NCI-H345 treated with DMSO at 0.1 percent for 48 hours (cell line): ENCODE measurements at regions not wholly inside any gene's neighbourhood (a gene's known extent, or its start where the extent isn't known, plus 50 kb on each side); places are given as distances from the start of the nearest gene placed in this dataset.

Experiments
- DNase-seq: peaks from one replicate; lab custom pipeline; 2025; ENCODE audit not compliant: unreplicated experiment; lab: John Stamatoyannopoulos, UW

- DNase-seq: no peak
These were observed 178.5 kb downstream of the DLEU7 start for GRCh38 chr13:50664951-50665350.

DNA sequence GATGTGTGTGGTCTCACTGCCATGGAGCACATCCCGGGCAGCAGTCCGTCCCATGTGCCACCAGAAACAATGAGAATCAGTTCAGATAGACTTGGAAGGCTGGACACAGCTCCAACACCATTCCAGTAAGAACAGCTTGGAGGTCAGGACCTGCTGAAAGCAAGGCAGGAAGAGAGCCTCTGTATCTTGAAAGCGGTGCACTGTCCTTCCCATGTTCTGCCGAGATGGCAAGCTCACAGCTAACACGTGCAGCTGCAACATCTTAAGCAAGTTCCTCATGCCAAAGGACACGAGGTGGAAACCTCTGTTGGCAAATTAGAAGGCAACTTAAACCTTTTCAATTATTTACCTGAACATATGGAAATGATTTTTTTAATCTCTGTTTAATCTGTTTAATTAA is 175.4 kb downstream of the DLEU7 start:
- DNase-seq: no peak

GRCh38 chr13:50668691-50669271 is 174.7 kb downstream of the DLEU7 start:
- DNase-seq: no peak

GRCh38 chr13:50670272-50670671 is 173.2 kb downstream of the DLEU7 start:
- DNase-seq: no peak

DNA sequence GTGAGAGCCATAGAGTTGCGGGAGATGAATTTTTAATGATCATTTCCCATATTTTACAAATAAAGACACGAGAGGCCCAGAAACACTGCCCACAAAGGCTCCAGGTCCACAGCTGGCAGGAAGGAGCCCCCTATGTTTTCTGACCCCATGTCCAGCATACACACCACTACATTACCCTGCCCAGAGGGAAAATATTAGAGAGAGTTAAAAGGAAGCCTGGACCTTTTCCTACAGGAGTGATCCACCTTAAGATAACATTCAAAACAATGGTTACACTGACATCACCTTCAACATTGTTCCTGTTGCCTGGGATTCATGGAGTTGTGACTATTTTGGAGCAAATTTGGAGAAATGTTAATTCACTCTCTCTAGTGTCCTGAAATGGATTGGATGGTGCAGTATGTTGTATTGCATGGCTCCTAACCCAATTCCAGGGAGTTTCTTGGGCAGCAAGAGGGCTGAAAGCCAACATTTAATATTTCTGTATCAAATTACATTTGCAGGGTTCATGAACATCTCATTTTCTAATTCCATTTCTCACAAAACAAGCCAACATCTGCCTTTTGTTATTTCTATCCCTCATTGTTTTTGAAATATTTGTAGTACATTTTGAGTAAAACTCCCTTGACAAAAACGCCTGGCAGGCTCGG is 172.5 kb downstream of the DLEU7 start:
- DNase-seq: no peak

- DNase-seq: no peak
These were observed 172.0 kb downstream of the DLEU7 start for GRCh38 chr13:50671497-50671850.

GRCh38 chr13:50672025-50672424 is 171.5 kb downstream of the DLEU7 start:
- no peak for DNase-seq

DNA sequence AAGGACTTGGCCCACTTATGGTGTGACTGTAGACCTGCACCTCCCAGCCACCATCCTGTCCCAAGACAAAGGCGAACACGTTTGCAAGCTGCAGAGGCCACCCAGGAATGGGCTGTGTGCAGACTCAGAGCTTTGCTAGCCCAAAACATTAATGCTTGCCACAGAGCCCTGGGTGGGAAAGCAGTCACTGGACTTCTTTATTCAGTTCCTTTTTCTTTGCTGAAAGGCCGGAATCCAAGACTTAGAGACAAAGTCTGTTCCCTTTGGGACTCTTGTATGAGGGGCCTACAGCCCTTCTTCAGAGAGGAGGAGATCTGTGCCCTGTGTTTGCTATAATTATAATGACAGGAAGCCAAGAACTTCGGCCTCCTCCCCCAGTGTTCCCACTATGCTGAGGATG is 167.8 kb downstream of the DLEU7 start:
- no peak for DNase-seq

DNA sequence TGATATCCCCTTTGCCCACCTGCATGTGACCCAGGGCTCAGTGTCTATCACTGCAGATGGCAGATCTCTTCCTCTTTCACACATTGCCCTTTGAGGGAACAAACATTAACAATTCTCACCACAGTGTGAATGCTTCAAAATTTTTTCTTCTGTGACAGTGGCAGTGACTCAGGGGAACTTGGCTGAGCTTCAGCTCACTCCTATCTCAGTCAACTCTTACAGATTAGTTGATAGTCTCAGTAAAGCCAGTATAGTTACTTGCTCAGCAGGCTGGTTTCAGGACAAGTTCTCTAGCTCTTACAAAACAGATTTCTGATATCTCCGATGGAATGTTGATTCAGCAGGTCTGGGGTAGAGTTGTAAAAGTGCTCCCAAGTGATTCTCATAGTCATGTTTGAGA is 166.9 kb downstream of the DLEU7 start:
- DNase-seq: no peak

DNA sequence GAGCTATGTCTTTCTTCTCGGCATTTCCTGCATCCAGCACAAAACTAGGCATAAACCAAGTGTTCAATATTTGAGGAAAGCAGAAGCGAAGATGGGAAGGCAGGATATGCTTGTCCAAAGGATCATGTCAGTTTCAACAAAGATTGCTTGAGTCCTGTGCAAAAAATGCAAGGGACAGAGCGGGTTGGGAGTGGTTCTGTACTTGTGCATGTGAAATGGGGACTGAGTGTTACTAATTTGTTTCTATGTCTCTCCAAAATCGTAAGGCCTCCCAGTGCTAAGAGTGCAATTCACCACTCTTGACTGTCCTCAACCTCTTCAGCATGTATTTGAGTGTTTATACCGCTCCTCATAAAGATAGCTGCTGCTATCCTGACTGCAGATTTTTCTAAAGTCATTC is 166.2 kb downstream of the DLEU7 start:
- no peak for DNase-seq

DNA sequence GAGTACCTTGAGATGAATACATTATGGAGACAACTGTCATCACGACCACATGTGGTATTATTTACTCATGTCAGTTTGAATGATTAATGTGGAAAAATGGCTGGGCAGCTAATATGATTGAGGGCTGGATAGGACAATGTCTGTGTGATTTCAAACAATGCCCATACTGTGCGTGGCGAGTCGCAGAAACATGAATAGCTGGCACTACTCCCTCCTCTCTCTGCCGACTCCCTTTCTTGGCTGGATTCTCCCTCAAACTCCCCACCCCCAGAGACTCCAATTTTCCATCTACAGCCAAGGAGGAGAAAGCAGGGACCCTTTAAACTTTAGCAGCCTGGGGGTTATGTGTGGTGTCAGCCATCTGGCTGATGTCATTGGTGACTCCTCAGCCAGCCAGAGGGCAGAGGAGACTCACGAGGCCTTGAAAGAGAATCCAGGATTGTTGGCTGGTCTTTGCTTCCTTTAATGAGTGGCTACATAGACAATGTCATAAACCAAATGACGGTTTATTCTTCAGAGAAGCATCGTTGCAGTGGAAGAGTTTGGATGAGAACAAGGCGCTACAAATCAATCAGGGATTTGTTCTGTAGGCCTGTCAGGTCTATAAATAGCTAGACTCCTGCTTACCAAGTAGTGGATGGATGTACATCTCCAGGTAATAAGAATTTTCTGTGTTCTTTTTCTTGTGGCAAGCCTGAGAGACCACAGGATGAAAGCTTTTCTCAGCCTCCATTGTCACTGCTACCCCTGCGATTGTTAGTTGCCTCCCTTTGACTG is 165.6 kb downstream of the DLEU7 start:
- no peak for DNase-seq

DNA sequence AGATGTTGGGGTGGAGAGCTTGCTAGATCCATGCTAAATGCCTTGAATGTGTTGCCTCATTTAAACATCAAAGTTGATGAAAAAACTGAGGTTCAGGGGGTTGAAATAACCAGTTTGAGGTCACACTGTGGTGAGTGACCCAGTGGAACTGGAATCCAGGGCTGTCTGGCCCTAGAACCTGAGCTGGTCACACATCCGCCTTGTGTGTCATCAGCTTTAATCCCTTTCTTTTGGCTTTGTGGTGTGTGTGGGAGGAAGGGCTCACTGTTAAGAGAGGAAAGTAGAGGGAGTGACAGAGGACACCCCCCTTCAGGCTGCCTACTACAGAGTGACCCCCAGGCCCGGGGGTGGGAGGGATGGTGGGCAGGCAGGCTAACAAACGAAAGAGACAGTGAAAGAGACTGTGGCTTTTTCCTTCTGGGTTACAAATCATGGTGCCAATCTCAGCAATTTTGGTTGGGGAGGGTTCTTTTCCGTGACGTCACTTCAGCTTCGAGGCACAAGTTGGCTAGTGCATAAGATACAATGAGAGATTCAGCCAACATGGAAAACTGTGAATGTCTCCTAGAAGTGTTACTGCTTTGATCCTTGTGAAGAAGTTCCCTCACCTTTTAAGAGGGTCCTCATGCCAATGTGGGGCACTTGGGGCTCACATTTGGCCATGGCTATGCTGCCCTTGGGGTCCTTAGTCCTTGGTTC is 164.9 kb downstream of the DLEU7 start:
- no peak for DNase-seq

GRCh38 chr13:50679321-50679720 is 164.2 kb downstream of the DLEU7 start:
- no peak for DNase-seq

DNA sequence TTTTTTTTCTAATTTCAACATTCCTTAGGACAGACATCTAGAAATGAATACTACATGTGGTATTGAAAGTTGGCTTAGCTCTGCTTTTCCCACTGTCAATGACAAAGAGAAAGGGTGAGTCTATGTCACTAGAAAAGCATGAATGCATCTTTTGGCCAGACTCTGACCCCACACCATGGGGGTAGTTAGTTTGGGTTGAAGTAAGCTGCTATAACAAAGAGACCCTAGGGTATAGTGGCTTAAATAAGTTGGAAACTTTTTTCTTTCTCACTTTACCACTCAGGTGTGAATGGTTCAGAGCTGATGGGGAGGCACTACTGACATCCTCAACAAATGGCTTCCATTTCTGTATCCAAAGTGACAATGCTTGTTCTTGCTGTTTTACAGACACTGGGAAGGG is 161.5 kb downstream of the DLEU7 start:
- DNase-seq: no peak

- DNase-seq: no peak
These were observed 160.5 kb downstream of the DLEU7 start for GRCh38 chr13:50682966-50683365.

- DNase-seq: no peak
These were observed 159.1 kb downstream of the DLEU7 start for GRCh38 chr13:50684366-50684765.

GRCh38 chr13:50685491-50685890 is 158.0 kb downstream of the DLEU7 start:
- peak; percentile 16 for DNase-seq

GRCh38 chr13:50685956-50686355 is 157.5 kb downstream of the DLEU7 start:
- DNase-seq: no peak

DNA sequence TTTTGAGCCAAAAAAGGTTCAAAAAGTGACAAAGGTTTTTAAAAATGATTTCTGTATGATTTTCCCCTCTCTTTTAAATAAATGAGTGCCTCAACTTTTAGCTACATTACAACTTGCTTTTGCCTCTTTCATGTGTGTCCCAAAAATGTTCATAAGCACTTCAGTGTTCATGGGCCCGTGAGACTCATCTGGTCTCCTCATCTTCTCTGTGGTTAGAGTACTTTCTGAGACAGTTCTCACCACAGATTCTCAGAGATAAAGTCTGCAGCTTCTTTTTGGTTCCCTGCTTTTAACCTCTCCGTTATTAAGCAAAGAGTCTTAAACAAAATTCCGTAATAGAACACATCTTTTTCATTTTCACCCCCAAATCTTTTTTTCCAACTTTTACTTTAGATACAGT is 156.9 kb downstream of the DLEU7 start:
- no peak for DNase-seq

GRCh38 chr13:50687545-50687944 is 155.9 kb downstream of the DLEU7 start:
- DNase-seq: no peak

DNA sequence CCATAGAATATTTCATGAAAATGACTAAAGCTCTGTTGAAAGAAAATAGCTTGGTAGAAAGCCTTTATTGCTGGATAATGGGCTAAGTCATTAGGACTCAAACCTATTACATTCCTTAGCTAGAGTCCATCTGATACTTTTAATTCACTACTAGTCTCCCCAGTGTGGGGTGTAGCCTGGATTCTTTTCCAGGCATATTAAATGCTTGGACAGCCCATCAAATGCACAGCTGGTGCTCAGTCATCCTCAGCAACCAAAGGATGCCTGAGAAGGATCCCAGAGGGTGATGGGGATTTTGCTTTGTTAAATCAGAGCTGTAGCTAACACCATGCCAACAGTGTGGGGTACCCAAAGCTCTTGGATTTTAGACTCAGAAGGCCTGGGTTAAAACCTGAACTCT is 153.5 kb downstream of the DLEU7 start:
- DNase-seq: no peak

GRCh38 chr13:50691176-50691680 is 152.3 kb downstream of the DLEU7 start:
- DNase-seq: no peak
